ENCODE measurements at regions not wholly inside any gene's neighbourhood (a gene's known extent, or its start where the extent isn't known, plus 50 kb on each side); places are given as distances from the start of the nearest gene placed in this dataset.

DNA sequence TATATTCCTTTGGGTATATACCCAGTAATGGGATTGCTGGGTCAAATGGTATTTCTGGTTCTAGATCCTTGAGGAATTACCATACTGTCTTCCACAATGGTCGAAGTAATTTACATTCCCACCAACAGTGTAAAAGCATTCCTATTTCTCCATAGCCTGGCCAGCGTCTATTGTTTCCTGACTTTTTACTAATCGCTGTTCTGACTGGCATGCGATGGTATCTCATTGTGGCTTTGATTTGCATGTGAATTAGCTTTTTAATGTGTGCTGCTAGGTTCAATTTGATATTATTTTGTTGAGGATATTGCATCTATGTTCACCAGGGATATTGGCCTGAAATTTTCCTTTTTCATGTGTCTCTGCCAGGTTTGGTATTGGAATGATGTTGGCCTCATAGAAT, 67.4 kb upstream of the VRK2 start:
- DNase-seq (no peak), ATAC-seq (no peak)
- Mint-ChIP-seq H3K4me3 (no peak overlapping the region), H3K4me1 (no peaks in the 10 kb centered on the region), H3K27ac (no peak overlapping the region), H3K9me3 (peaks cover 4% of the 10 kb centered on the region), H3K36me3 (ENCODE audit: low read depth) (no peaks in the 10 kb centered on the region), H3K27me3 (no peaks in the 10 kb centered on the region)

DNA sequence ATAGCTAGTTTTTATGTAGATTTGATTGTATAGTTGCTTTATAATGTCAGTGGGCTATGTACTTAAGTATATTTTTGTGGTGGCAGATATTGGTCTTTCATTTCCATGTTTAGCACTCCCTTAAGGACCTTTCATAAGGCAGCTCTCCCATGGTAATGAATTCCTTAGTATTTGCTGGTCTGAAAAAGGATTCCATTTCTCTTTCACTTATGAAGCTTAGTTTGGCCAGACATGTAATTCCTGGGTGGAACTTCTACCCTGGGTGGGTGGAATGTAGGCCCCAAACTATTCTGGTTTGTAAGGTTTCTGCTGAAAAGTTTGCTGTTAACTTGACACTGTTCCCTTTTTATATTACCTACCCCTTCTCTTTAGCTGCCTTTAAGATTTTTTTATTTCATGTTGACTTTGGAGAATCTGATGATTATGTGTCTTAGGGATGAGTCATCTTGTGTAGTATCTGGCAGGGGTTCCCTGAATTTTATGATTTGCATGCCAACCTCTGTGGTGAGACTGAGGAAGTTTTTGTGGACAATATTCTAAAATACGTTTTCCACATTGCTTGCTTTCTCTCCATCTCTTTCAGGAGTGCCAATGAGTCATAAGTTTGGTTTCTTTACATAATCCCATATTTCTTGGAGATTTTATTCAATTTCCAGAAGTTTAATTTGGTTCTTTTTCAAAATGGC, 65.4 kb upstream of the VRK2 start:
- Mint-ChIP-seq H3K9me3 (peaks cover 4% of the 10 kb centered on the region), H3K36me3 (ENCODE audit: low read depth) (no peaks in the 10 kb centered on the region), H3K4me1 (no peaks in the 10 kb centered on the region), H3K4me3 (no peak overlapping the region), H3K27me3 (no peaks in the 10 kb centered on the region), H3K27ac (no peak overlapping the region)
- DNase-seq (no peak), ATAC-seq (no peak)

DNA sequence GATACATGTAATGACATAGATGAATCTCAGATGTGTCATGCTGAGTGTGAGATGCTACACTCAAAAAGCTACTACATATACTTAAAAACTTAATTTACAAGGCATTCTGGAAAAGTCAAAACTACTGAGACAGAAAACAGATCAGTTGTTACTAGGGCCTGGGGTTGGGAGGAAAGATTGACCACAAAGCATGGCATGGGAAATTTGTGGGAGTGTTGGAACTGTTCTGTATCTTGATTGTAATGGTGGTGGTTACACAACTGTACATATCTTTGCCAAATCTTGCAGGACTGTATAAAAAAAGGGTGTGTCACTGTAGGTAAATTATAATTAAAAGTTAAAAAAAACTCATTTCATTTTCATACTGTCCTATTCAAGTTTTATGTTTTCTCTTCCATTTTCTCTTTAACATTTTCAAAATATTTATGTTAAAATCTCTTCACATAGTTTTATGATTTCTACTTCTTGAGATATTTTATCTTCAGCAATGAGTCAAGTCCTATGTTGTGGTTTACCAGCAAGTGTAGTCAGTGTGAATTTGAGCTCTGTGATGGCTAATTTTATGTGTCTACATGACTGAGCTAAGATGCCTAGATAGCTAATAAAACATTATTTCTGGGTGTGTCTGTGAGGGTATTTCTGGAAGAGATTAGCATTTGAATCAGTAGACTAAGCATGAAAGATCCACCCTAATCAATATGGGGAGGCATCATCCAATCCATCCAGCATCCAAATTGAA, 58.6 kb upstream of the VRK2 start:
- H3K27ac Mint-ChIP-seq: no peak overlapping the region
- no peaks in the 10 kb centered on the region for H3K4me1 Mint-ChIP-seq
- no peaks in the 10 kb centered on the region for H3K27me3 Mint-ChIP-seq
- ATAC-seq (no peak), DNase-seq (no peak)
- H3K4me3 Mint-ChIP-seq: no peak overlapping the region
- no peaks in the 10 kb centered on the region for H3K9me3 Mint-ChIP-seq
- no peaks in the 10 kb centered on the region for H3K36me3 Mint-ChIP-seq (ENCODE audit: low read depth)

DNA sequence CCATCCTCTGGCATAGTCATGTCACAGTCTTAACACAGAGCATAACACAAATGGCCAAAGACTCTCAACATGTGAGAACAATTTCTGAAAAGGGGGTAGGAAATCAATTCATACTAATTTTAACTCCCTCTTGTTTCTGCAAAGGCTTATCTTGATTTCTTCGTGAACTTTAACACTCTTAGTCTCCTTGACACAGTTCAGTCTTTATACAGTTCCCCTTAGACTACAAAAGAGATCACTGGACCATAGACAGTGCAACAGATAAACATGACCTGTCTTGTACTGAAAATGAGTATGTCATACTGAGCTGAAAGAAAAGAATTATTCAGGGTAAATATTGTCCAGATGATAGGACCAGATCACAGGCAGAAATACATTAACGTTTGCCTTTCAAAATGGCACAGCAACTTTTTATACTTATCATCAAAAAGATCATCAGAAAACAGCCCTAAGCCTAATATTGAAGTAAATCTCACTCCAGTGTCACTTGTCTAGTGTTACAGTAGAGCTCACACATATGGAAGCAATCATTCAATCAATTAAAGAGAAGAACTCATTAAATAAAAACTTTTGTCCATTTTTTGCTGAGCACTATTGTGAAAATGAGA, 56.4 kb upstream of the VRK2 start:
- Mint-ChIP-seq H3K27me3 (no peaks in the 10 kb centered on the region), H3K27ac (no peak overlapping the region), H3K4me1 (no peaks in the 10 kb centered on the region), H3K4me3 (no peak overlapping the region), H3K36me3 (ENCODE audit: low read depth) (no peaks in the 10 kb centered on the region), H3K9me3 (no peaks in the 10 kb centered on the region)
- DNase-seq (no peak), ATAC-seq (no peak)

Measured in activated naive CD8-positive, alpha-beta T cell treated with anti-CD3 and anti-CD28 coated beads, Interleukin-2, amount 50 U/mL, for 24 hours (primary cell).